Neural progenitor cell (in vitro differentiated cells): ENCODE measurements at regions not wholly inside any gene's neighbourhood (a gene's known extent, or its start where the extent isn't known, plus 50 kb on each side); places are given as distances from the start of the nearest gene placed in this dataset.

Experiments used
- CTCF ChIP-seq: fragments of 200-600 bp; sonication (generic); IDR thresholded peaks from 2 replicates; pipeline ENCODE4 v1.5.1; 2017; ENCODE audit warnings: antibody characterized with exemption, mild to moderate bottlenecking
- EZH2phosphoT487 ChIP-seq: fragments of 200-600 bp; sonication (generic); IDR thresholded peaks from 2 replicates; pipeline ENCODE4 v1.6.1; 2017; ENCODE audit warnings: antibody characterized with exemption

- no peak for TF ChIP-seq CTCF
- TF ChIP-seq EZH2phosphoT487: no peak
Observed at GRCh38 chr11:93080146-93080759, 110.8 kb downstream of the MTNR1B start.
